HG03066 (cell line): ENCODE measurements at regions not wholly inside any gene's neighbourhood (a gene's known extent, or its start where the extent isn't known, plus 50 kb on each side); places are given as distances from the start of the nearest gene placed in this dataset.
"Not testable (repeated sequence)": the region's sequence is repeated elsewhere in the genome, so short reads cannot be mapped to it uniquely, and the experiment has no call there.

Source experiments
- ATAC-seq: cut with Tn5 transposase; IDR thresholded peaks from one replicate; pipeline ENCODE4 v1.9.1; 2021; ENCODE audit warnings: low read depth; ENCODE audit not compliant: unreplicated experiment

DNA sequence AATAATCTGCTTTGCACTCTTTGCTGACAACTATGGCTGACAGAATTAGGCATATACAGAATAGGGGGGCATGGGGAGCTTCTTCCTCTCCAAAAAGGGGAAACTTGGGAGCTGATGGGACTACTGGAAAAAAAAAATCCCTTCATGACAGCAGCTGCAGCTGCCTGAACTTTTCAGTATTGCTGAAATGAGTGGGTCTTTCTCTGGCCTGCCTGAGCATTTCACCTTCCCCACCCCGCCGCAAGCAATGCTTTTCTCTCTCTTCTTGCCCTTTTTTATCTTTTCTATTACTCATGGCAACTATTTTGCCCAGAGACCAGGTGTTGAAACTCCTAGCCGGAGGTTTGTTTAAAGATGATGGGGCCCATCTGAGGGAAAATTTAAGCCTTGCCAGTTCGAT lies 244.9 kb downstream of the SEMA3D start:
- ATAC-seq, result no peak

DNA sequence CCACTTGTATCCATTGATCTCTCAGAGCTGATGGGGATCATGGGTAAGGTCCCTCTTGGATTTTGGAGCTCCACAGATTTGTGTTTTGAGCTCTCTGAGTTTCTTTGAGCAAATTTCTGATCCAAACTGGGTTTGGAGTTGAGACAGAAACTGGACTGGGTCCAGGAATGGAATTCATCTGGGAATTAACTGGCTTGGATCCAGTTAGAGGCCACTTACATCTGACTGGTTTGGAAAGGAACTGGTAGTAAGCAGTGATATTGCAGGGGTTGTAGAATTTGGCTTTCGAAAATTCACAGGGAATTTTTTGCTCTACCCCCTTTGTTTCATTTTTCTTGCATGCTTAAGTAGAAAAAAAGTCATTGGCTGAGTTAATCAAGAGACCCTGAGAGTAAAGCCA lies 245.6 kb downstream of the SEMA3D start:
- ATAC-seq, result no peak

DNA sequence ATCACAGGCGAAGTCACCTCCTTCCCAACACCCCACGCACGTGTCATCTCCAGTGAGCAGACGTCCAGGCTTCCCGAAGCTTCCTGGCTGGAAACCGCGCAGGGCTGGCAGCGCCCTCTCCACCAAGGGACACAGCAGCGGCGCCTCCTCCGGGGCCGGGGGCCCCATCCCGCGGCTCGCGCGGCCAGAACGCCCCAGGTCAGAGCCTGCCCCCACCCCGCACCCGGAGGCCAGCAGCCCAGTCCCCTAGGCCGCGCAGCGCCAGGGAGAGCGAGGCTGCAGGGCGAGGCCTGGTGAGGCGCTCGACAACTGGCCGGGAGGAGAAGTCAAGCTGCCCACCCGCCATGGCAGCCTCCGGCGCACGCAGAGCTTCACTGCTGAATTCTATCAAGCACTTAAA lies 247.0 kb downstream of the SEMA3D start:
- no peak for ATAC-seq

DNA sequence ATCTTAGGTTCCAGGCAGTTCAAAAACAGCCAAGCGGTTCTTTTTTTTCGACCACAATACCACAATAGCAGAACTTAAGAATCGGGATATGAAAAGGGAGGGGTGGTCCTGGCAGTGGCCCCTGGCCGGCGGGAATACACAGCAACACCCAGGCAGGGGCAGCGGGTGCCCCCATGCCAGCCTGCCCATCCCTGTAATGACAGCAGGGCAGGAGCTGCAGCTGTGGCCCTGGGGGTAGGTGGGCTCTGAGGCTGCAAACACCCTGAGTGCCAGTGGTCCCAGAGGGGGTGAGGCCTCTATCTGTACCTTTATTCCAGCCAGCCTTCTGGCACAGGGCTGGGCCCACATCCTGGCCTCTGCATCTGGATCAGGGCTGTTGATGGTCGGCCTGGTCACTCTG lies 247.4 kb downstream of the SEMA3D start:
- no peak for ATAC-seq

DNA sequence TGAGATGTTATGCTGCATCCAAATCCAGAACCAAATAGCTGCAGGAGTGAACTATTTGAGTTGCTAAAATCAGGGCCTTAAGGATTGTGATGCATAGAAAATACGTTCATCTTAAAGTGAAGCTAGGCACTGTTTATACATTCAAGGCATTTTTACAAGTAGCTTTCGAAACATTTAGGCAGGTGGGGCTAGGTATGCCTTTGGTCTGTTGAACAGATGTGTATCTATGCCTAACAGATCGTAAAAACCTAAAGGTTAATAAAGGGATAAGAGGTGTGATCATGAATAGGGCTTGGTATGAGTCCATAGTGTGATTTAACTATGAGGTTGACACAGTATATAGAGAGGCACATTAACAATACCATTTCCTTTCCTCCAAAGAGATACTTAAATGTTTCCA lies 262.5 kb downstream of the SEMA3D start:
- ATAC-seq, result no peak

DNA sequence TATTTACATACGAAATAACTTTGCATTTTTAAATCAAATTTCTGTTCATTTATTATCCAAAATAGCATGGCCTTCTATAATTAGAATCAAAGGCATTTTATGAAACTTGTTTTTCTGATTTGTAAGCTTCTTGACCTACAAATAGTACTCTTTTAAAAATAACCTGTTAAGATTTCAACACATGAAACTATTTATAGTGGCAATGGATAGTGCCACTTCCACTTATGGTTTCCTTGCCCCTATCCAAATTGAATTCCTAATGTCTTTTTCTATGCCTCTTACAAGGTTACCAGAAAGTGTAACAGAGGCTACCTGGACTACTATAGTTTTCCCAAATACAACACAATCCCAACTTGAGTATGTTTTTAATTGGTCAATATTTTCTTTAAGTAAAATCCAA lies 263.5 kb downstream of the SEMA3D start:
- ATAC-seq, result no peak

DNA sequence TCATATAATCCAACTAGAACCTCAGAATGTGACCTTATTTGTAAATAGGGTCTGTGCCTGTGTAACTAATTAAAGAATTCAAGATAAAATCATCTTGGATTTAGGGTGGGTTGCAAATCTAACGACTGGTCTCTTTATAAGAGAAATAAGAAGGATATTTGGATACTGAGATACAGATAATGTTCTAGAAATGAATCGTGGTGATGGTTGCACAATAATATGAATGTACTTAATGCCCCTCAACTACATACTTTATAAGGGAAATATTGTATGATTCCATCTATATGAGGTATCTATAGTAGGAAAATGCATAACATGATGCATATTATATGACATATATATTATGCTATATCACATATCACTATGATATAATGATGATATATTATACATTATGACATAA lies 265.7 kb downstream of the SEMA3D start:
- ATAC-seq, result no peak

DNA sequence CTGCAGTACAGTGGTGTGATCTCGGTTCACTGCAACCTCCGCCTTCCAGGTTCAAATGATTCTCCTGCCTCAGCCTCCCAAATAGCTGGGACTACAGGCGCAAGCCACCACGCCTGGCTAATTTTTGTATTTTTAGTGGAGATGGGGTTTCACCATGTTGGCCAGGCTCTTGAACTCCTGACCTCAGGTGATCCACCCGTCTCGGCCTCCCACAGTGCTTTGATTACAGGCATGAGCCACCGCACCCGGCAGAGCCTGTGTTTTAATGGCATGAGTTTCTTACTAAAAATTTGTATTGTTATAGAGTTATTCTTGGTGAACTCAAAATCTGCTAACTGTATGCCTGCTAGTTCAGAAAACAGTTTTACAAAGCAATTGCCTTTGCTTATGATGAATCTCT lies 269.9 kb downstream of the SEMA3D start:
- ATAC-seq, result not testable (repeated sequence)

DNA sequence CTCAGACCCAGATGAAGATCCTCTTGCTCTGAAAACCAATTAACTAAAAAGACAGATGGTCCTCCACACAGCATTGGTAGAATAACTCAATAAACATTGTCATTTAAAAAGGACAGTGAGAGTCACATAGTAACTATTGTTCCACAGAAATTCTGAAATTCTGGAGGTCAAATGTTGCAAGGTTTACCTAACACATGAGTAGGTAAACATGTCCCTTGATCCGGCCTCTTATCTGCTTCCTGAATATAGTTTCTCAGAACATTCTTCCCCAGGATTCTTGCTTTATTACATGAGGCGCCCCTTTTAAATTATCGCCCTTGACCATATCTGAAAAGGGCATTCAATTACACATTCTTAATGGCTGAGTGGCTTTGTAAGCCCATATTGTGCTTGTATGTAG lies 270.7 kb downstream of the SEMA3D start:
- no peak for ATAC-seq

DNA sequence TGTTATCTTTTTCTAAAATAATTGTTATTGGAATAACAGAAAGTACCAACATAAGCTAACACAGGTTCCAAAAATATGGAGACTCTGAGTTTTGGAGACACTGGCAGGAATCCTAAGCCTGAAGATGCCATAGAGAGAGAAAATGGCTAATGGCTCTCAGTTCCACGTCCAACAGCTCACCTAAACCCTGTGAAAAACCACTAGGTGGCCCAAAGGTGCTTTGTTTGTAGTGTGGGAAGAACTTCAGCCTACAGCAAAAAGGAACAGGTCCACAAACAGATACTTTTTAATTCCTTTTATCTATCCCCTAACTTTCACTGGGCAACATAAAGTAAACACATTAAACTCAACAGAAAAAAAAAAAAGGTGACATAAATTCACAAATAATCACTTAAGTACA lies 272.3 kb downstream of the SEMA3D start:
- no peak for ATAC-seq

DNA sequence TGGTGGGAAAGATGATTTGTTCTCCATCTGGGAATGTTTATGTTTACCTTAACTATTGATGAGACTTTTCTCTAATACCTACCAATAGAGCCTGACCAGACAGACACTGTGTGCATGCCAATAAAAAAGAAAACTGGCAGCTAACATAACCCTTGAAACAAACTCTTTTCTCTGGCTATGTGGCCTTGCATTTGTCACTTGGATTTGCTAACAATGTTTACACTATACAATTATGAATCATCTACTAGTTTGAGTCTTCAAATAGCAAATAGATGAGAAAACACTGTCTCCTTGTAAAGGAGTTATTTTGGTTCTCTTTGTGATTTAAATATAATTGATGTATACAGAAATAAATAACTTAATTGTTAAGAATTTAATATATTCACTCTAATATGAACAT lies 273.1 kb downstream of the SEMA3D start:
- no peak for ATAC-seq

DNA sequence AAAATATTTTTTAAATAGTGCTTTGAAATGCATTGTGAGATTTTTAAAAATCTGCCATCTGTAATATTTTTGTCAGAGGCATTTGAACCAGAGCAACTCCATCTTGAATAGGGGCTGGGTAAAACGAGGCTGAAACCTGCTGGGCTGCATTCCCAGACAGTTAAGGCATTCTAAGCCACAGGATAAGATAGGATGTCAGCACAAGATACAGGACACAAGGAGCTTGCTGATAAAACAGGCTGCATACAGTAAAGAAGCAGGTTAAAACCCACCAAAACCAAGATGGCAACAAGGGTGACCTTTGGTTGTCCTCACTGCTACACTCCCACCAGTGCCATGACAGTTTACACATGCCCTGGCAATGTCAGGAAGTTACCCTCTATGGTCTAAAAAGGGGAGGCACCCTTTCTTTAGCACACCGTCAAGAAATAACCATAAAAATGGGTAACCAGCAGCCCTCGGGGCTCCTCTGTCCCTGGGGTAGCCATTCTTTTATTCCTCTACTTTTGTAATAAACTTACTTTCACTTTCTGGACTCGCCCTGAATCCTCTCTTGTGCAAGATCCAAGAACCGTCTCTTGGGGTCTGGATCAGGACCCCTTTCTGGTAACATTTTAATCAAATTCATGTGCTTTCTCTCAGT lies 273.7 kb downstream of the SEMA3D start:
- ATAC-seq, result no peak

DNA sequence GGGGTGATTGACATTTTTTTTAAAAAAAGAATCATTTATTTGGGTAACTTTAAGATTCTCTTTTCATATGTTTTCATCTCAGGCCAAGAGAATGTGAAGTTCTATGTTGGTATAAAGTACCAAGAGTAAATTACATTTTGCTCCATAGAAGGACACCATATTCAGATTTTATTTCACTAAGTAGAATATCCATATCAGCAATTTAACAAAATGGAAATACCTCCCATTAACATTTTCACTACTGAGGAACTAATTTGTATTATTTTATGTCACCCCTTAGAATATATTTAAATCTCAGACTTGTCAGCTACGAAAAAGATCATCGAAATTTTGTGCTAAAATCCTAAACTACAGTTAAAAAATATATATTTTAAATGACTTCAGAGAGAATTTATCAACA lies 274.3 kb downstream of the SEMA3D start:
- ATAC-seq, result no peak

DNA sequence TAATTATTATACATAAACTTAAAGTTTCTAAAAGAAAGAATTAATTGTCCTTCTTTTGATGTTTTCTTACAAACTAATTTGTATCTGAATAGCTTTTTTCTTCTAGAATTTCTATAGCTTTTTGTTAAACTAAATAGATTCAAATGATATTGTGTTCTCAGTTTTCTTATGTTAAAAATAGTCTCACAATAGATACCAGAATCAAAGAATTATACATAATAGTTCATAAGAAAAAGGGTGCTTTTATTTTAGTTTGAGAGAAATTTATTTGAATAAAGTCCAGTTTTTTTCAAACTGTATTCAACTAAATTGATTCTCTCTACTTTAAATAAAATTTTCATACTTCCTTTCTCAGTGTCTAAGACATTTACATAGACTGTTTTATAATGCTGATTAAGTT lies 274.8 kb downstream of the SEMA3D start:
- no peak for ATAC-seq

DNA sequence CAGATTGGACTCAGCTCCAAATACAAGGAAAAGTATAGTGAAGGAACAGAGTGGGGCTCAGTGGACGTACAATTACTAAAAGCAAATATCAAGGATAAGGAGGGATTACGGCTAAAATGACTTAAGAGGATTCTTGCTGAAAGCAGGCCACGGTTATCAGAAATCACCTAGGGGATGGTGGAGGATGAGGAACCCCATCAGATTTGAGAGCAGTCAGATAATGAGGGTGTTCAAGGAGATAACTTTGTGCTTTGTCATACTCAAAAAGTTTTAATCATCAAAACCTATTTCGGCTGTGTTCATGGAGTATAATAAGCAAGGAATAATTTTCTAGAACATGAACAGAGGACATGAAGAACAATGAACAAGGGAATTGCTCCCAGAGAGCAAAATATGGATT lies 275.8 kb downstream of the SEMA3D start:
- no peak for ATAC-seq

DNA sequence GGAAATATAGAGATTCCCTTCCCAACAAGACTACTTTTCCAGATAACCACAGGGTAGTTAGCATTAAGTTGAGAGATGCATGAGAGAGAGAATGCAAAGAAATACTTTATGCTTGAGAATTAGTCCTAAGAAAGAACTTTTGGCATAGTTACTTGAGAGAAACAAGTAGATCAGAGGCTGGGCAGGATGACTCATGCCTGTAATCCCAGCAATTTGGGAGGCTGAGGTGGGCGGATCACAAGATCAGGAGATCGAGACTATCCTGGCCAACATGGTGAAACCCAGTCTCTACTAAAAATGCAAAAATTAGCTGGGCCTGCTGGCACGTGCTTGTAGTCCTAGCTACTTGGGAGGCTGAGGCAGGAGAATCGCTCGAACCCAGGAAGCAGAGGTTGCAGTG lies 276.5 kb downstream of the SEMA3D start:
- not testable (repeated sequence) for ATAC-seq

DNA sequence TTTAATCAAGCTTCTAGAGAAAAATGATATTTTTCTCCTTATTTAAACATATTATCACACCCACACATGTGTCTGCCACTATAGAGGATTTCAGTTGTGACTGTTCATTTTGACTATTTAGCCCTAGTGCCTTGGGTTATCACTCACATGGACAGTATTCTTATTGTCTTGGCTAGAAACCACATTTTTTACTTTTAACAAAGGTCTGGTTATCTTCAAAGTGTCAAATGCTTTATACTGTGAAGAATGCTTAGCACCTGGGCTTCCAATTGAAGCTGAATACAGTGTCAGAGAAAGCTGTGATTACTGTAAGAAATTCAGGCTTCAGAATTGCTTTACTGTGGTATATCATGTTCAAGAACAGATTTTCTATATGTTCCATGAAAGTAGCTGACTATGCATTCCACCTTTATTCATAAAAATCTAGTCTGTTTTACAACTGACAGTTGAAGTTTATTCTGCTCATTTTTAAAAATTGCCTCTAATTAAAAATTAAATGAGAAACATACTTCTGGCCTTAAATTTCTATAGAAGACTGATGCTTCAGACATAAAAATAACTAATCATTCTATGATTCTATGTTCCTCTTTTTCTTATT lies 278.6 kb downstream of the SEMA3D start:
- no peak for ATAC-seq

DNA sequence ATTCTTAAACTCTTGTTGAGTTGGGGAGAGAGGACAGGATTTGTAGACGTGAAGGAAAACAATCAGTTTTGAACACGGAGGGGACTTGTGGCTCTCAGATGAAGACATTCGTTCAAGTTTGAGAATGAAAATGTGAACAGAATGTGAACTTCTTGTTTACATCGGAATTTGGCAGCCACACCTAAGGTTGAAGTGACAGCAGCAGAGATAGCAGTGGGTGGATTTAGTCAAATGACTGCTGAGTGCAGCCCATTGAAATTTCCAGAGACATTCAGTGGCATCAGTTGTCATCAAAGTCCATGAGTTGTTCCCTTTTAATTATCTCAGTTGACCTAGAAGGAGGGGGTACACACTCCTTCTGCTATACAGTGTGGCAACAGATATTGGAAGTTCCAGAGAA lies 280.0 kb downstream of the SEMA3D start:
- ATAC-seq, result no peak

DNA sequence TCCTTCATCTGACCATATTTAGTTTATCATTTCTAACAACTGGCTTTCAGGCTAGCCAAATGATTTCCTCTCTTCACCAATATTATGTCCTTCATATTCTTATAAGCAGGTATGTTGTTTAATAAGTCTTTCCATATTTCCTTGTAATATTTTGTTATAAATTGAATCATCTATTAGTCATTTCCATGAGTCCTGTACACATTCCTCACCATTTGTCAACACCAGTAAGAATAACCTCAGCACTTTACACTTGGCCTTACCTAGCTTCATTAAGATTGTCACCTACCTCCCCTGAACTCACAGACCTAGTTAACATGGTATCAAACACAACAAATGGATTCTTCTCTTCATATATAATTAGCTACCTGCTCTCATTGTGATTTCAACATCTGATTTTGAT lies 282.3 kb downstream of the SEMA3D start:
- ATAC-seq, result no peak

DNA sequence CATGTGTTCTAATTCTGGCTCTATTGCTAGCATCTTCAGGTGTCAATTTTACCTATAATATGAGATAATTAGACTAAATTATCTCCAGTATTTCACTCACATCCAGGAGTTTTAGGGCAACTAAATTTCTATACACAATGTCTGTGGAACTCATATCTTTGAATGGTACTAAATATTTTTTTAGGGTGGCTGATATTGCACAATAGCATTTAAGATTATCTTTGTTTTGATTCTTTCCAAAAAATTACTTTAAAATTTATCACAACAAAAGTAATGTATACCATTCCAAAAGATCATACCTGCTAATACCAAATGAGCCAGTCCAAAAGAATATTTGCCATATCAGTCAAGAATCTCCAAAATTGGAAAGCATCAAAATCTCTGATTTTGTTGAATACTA lies 285.5 kb downstream of the SEMA3D start:
- ATAC-seq, result no peak

DNA sequence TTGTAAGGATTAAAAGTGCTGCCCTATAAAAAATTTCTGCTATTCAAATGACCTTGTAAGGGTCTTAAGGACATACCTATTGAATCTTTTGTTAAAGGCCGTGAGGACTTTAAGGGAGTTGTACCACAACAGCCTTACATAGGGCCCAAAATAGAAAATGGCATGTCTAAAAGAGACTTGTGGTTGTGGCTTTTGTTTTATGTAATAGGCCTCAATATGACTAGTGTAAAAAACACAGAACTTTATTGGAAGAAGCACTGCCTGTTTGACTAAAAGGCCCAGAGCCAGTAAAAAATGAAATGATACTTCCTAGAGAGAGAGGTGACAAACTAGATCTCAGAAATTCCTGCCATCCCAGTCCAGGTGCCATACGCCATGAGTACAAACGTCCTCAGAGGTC lies 286.6 kb downstream of the SEMA3D start:
- ATAC-seq, result no peak

DNA sequence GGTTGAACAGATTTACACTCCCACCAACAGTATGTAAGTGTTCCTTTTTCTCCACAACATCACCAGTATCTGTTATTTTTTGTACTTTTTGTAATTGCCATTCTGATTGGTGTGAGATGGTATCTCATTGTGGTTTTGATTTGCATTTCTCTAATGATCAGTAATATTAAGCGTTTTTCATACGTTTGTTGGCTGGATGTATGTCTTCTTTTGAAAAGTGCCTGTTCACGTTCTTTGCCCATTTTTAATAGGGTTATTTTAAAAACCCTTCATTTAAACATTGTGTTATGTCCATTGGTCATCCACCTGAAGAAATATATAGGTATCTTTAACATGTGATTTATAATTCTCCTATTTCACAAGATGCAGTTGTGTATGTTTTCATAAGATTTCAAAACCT lies 291.3 kb downstream of the SEMA3D start:
- no peak for ATAC-seq

DNA sequence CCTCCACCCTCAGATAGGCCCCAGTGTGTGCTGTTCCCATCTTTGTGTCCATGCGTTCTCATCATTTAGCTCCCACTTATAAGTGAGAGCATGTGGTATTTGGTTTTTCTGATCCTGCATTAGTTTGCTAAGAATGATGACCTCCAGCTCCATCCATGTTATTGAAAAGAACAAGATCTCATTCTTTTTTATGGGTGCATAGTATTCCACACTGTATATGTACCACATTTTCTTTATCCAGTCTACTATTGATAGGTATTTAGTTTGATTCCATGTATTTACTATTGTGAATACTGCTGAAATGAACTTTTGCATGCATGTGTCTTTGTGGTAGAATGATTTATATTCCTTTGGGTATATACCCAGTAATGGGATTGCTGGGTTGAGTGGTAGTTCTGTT lies 303.3 kb downstream of the SEMA3D start:
- ATAC-seq, result not testable (repeated sequence)
